ENCODE measurements at regions not wholly inside any gene's neighbourhood (a gene's known extent, or its start where the extent isn't known, plus 50 kb on each side); places are given as distances from the start of the nearest gene placed in this dataset.

- Histone ChIP-seq H2AFZ (ENCODE audit: low read length) (no peak overlapping the region), H3K18ac (ENCODE audit: extremely low read depth, low read length) (no peak overlapping the region), H3K27me3 (replicated peaks in 1 of 4; ENCODE audit: control insufficient read depth in 3 of 4, extremely low read depth in 1 of 4, insufficient read depth in 3 of 4, low read length in 3 of 4) (peaks cover 0 to 3% (median 0%) of the 10 kb centered on the region in 4 experiments; a peak in 2 of 7 replicates), H3K4me3 (ENCODE audit: extremely low read depth in 1 of 4, insufficient read depth in 2 of 4, low read depth in 3 of 4, low read length in 4 of 4) (no peak overlapping the region), H2AK5ac (ENCODE audit: low read depth, low read length) (no peak overlapping the region), H3K79me2 (ENCODE audit: control insufficient read depth in 1 of 2, insufficient read depth in 2 of 2, low read length in 2 of 2) (no peaks in the 10 kb centered on the region), H3K23me2 (ENCODE audit: low read depth, low read length) (no peaks in the 10 kb centered on the region), H4K8ac (ENCODE audit: extremely low read depth, insufficient read depth, low read length) (no peak overlapping the region), H2BK120ac (replicated peaks; ENCODE audit: low read depth, low read length) (no peak overlapping the region), H2BK20ac (ENCODE audit: low read length) (no peak overlapping the region), H3K4ac (replicated peaks; ENCODE audit: insufficient read length, low read depth, low read length) (no peak overlapping the region), H3K14ac (ENCODE audit: insufficient read length) (no peak overlapping the region), H3K27ac (ENCODE audit: low read depth, low read length) (no peak overlapping the region), H2BK15ac (ENCODE audit: low read length) (no peak overlapping the region), H3K56ac (replicated peaks; ENCODE audit: insufficient read length, low read depth, low read length) (no peak overlapping the region), H3K9ac (replicated peaks in 1 of 4; ENCODE audit: extremely low read depth in 1 of 4, low read depth in 3 of 4, low read length in 3 of 4) (no peak overlapping the region), H2BK5ac (ENCODE audit: low read depth, low read length) (no peak overlapping the region), H3K79me1 (ENCODE audit: low read depth, low read length) (no peaks in the 10 kb centered on the region), H4K91ac (replicated peaks; ENCODE audit: insufficient read length, low read length) (no peak overlapping the region), H3K4me2 (ENCODE audit: insufficient read depth in 1 of 2, low read depth in 2 of 2, low read length in 2 of 2) (no peak overlapping the region), H3K9me3 (ENCODE audit: insufficient read depth in 2 of 2, low read depth in 1 of 2, low read length in 1 of 2) (no peaks in the 10 kb centered on the region), H3K4me1 (replicated peaks in 1 of 4; ENCODE audit: control insufficient read depth in 3 of 4, insufficient read depth in 4 of 4, low read length in 3 of 4) (no peaks in the 10 kb centered on the region), H2BK12ac (ENCODE audit: low read depth, low read length) (no peak overlapping the region), H3K36me3 (ENCODE audit: control insufficient read depth in 2 of 4, insufficient read depth in 4 of 4, low read length in 3 of 4) (no peaks in the 10 kb centered on the region), H4K20me1 (replicated peaks in 1 of 2; ENCODE audit: control insufficient read depth in 1 of 2, insufficient read depth in 2 of 2, low read length in 2 of 2) (no peaks in the 10 kb centered on the region), H3K23ac (ENCODE audit: insufficient read length) (no peak overlapping the region), H4K5ac (ENCODE audit: insufficient read length, low read depth, low read length) (no peak overlapping the region)
- DNase-seq (ENCODE audit: low read depth in 1 of 2, low spot score in 2 of 2): no peak
- POLR2A ChIA-PET (ENCODE audit: partially characterized antibody): no interaction called here
- 87% methylated on average over 5 of the region's 5 CpGs; no CpG with 5 or more reads in 1 of the 2 experiments for WGBS, 2 experiments (ENCODE audit: extremely low coverage in 1 of 2, insufficient coverage in 1 of 2, insufficient read length in 1 of 2, insufficient replicate concordance in 2 of 2, low coverage in 1 of 2, low lambda C conversion rate in 2 of 2, missing lambda C conversion rate in 1 of 2)
- CTCF ChIA-PET (ENCODE audit: partially characterized antibody): interaction anchor here (0.9 to 1.1 kb wide), 3 partner anchors 82 to 997 kb away, joined by 3 read pairs; no protein-coding TSS in a partner anchor
- no peak for FAIRE-seq
- TF ChIP-seq KDM1A (IDR thresholded peaks at IDR 0.05; ENCODE audit: borderline replicate concordance, low read length) (no peak), JUND (IDR thresholded peaks at IDR 0.05; ENCODE audit: low read length) (no peak)
Measured at GRCh38 chr11:82577246-82577645, 156.4 kb downstream of the FAM181B start.

Measured in H1 (cell line).